ENCODE measurements at regions not wholly inside any gene's neighbourhood (a gene's known extent, or its start where the extent isn't known, plus 50 kb on each side); places are given as distances from the start of the nearest gene placed in this dataset.

GRCh38 chr12:118908811-118909210, 72.5 kb upstream of the SRRM4 start:
- TF ChIP-seq CTCF (IDR thresholded peaks at IDR 0.05 in 8 of 11, conservative IDR thresholded peaks at IDR 0.05 in 3 of 11) (no peak), POLR2A (IDR thresholded peaks at IDR 0.05) (no peak), POLR2AphosphoS5 (IDR thresholded peaks at IDR 0.05) (no peak)

All from spleen (tissue), 7 donors.